Nephron (organoid): ENCODE measurements at regions not wholly inside any gene's neighbourhood (a gene's known extent, or its start where the extent isn't known, plus 50 kb on each side); places are given as distances from the start of the nearest gene placed in this dataset.

Source experiments
- H3K27ac Mint-ChIP-seq, 3 experiments: 2 replicates each; pipeline ENCODE4 v1.8.0; 2020; ENCODE audit warnings: mixed read lengths in 3 of 3, mild to moderate bottlenecking in 2 of 3, moderate library complexity in 1 of 3
- H3K27me3 Mint-ChIP-seq: 2 replicates; pipeline ENCODE4 v1.8.0; 2021; ENCODE audit warnings: low read depth, mild to moderate bottlenecking, moderate library complexity, mixed read lengths
- H3K36me3 Mint-ChIP-seq: 2 replicates; pipeline ENCODE4 v1.8.0; 2020; ENCODE audit warnings: low read depth, mixed read lengths
- H3K4me1 Mint-ChIP-seq: 2 replicates; pipeline ENCODE4 v1.8.0; 2020; ENCODE audit warnings: mixed read lengths
- H3K4me3 Mint-ChIP-seq, 3 experiments: 2 replicates each; pipeline ENCODE4 v1.8.0; 2020; ENCODE audit warnings: mild to moderate bottlenecking in 3 of 3, mixed read lengths in 3 of 3, moderate library complexity in 2 of 3
- H3K9me3 Mint-ChIP-seq: 2 replicates; pipeline ENCODE4 v1.8.0; 2020; ENCODE audit warnings: mixed read lengths
- TF ChIP-seq, protein P1 (sequence below), 3 experiments: fragments of 200-600 bp; sonication (generic); IDR thresholded peaks; one replicate each; pipeline ENCODE4 v1.5.0; 2021; ENCODE audit warnings: antibody characterized with exemption in 3 of 3; ENCODE audit not compliant: unreplicated experiment in 3 of 3

DNA sequence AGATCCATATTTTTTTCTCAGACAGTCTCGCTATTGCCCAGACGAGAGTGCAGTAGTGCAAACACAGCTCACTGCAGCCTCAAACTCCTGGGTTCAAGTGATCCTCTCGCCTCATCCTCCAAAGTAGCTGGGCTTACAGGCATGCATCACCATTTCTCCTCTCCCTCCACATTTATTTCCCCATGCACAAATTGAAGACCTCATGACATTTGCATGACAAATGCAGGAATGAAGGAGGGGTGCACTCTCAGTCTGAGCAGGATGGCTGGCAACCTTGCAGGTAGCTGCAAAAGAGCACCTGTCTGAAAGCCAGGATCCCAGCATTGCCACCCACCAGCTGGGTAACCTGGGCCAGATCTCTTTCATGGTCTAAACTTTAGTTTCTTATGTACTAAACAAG is 111.2 kb downstream of the SH3TC2 start:
- peaks cover 2% of the 10 kb centered on the region for H3K9me3 Mint-ChIP-seq
- no peak overlapping the region for H3K4me3 Mint-ChIP-seq
- no peak overlapping the region for H3K27ac Mint-ChIP-seq
- H3K4me1 Mint-ChIP-seq: no peaks in the 10 kb centered on the region
- H3K27me3 Mint-ChIP-seq: peaks cover 9% of the 10 kb centered on the region
- no peaks in the 10 kb centered on the region for H3K36me3 Mint-ChIP-seq
- TF ChIP-seq, protein P1, sequence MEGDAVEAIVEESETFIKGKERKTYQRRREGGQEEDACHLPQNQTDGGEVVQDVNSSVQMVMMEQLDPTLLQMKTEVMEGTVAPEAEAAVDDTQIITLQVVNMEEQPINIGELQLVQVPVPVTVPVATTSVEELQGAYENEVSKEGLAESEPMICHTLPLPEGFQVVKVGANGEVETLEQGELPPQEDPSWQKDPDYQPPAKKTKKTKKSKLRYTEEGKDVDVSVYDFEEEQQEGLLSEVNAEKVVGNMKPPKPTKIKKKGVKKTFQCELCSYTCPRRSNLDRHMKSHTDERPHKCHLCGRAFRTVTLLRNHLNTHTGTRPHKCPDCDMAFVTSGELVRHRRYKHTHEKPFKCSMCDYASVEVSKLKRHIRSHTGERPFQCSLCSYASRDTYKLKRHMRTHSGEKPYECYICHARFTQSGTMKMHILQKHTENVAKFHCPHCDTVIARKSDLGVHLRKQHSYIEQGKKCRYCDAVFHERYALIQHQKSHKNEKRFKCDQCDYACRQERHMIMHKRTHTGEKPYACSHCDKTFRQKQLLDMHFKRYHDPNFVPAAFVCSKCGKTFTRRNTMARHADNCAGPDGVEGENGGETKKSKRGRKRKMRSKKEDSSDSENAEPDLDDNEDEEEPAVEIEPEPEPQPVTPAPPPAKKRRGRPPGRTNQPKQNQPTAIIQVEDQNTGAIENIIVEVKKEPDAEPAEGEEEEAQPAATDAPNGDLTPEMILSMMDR (IDR thresholded peaks at IDR 0.05; ENCODE audit: unreplicated experiment in 3 of 3): no peak

DNA sequence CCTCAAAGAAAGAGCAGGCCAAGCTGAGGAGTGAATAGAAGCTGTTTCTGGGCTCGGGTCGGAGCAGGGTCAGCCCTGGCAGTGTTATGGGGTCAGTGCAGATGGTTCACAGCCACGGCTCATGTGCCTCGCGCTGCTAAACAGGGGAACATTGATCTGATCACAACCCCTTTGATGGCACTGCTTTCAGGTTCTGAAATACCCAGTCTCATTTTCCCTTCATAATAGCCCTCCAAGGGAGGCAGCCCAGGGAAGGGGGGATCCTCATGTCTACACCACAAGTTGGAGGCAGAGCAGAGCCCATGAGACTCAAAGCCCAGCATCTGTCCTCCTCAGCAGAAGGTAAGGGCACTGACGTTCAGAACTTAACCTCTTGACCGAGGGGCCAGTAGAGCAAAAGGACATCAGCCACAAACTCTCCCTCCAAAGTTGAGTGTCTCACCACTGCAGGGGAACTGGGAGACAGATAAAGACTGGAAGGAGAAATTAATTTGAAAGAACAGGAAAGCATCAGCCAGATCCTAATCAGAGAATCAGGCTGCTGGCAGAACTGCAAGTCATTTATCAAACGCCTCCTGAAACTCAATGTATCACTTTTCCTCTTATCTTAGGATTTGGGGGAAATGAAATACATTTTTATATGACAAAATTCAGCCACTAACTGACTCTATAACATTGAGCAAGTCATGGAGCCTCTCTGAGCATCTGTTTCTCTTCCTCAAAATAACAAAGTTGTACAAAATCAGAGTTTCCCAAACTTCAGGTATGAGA is 110.6 kb downstream of the SH3TC2 start:
- H3K36me3 Mint-ChIP-seq: no peaks in the 10 kb centered on the region
- peaks cover 9% of the 10 kb centered on the region for H3K27me3 Mint-ChIP-seq
- H3K27ac Mint-ChIP-seq: no peak overlapping the region
- no peak overlapping the region for H3K4me3 Mint-ChIP-seq
- peaks cover 2% of the 10 kb centered on the region for H3K9me3 Mint-ChIP-seq
- no peaks in the 10 kb centered on the region for H3K4me1 Mint-ChIP-seq
- TF ChIP-seq, protein P1 (IDR thresholded peaks at IDR 0.05; ENCODE audit: unreplicated experiment in 3 of 3): no peak

DNA sequence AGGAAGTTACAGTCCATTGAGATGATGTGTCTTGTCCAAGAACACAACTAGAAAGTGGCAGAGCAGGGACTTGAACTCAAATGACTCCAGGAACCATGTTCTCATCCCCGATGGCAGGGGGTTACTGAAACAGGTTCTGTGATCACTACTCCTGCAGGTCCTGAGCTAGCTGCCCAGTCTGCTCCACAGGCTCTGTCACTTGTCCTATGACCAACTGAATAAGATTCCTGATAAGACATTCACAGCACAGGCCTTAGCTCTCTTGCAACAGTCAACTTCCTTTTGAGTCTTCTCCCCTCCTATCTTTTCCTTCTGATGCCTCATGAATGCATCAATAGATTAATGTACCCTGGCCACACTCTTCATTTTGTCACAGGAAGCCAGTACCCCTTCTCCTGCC is 109.2 kb downstream of the SH3TC2 start:
- Mint-ChIP-seq H3K27ac (no peak overlapping the region), H3K4me1 (no peaks in the 10 kb centered on the region), H3K9me3 (peaks cover 2% of the 10 kb centered on the region), H3K4me3 (no peak overlapping the region), H3K36me3 (no peaks in the 10 kb centered on the region), H3K27me3 (peaks cover 9% of the 10 kb centered on the region)
- TF ChIP-seq, protein P1 (IDR thresholded peaks at IDR 0.05; ENCODE audit: unreplicated experiment in 3 of 3): no peak
